GM21717 (cell line): ENCODE measurements at regions not wholly inside any gene's neighbourhood (a gene's known extent, or its start where the extent isn't known, plus 50 kb on each side); places are given as distances from the start of the nearest gene placed in this dataset.
"Not testable (repeated sequence)": the region's sequence is repeated elsewhere in the genome, so short reads cannot be mapped to it uniquely, and the experiment has no call there.

Experiments
- ATAC-seq: cut with Tn5 transposase; IDR thresholded peaks from one replicate; pipeline ENCODE4 v1.9.1; 2021; ENCODE audit warnings: mild to moderate bottlenecking, moderate library complexity; ENCODE audit not compliant: unreplicated experiment

DNA sequence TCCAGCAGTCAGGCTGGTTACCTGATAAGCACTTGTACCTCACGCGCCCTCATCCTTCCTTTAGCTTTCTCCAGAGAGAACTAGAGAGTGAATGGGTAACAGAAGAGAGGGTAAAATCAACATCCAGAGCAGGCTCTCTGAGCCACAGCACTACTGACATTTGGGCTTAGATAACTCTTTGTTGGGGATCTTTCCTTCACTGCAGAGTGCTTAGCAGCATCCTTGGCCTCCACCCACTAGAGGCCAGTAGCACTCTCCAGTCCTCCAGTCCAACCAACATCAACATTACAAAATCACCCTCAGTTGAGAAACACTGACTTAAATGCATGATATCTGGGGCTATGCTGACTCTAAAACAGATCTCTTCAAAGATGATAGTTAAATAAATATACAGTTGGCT, 220.7 kb downstream of the TACR3 start:
- ATAC-seq: no peak

GRCh38 chr4:103498161-103499070, 221.4 kb downstream of the TACR3 start:
- ATAC-seq: peak; percentile 92

DNA sequence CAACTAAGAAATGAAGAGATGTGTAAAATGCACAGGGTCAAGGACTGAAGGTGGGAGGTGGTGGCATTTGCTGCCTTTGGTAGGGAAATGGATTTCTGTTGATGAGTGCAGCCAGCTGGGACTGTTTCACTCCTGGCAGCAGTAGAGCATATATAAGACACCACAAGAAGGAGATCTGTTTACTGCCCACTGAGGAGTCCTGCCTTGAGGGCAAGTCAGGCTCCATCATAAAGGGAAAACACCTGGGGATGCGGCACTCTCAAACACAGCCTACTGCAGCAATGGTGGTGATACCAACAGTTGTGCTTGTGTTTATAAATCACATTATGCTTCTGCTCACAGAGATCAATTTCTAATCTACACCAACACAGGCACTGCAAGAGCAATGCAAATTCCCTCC, 222.1 kb downstream of the TACR3 start:
- ATAC-seq: peak; percentile 46

DNA sequence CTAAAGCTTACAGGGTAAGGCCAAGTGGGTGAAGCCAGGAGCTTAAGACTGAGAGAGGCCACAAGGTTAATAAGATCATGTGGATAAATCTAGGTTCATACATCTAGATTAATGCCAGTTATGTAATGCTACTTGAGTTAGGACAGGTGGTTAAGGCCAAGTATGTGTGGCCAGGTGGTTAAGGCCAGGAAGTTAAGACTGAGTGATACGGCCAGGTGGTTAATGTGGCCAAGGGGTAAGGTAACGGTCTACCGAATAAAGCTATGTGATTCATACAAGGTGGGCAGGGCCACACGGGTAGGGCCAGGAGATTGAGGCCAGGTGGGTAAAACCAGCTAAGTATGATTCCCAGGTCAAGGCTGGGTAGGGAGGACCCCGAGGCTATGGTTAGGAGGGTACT, 223.0 kb downstream of the TACR3 start:
- no peak for ATAC-seq

DNA sequence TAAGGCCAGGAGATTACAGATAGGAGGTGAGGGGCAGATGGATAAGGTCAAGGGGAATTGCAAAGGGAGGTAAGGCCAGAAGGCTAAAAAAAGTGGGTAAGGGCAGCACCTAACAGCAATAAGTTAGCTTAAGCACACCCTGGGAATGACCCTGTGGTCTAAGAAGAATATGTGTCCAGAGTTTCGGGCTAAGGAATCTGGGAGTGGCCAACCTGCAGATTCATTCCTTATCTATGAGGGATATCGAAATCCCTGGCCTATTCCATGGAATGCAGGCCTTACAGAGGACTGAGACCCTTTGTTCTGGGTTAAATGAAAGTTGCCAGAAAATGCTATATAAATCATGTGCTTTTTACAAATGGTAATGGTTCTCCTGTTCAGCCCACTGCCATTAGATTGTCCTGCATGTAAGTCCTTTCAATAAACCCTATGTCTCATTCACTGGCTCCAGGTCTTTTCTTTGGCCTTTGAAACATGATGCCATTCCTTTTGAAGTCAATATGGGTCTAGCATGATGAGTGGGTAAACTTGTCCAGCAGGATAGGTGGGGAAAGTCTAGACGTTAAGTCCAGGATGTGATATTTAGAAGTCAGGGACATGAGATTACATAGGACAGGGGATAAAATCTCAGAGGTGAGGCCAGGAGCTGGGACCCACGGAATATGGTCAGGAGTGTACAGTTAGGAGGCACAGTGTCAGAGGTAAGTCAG, 226.2 kb downstream of the TACR3 start:
- ATAC-seq: no peak

DNA sequence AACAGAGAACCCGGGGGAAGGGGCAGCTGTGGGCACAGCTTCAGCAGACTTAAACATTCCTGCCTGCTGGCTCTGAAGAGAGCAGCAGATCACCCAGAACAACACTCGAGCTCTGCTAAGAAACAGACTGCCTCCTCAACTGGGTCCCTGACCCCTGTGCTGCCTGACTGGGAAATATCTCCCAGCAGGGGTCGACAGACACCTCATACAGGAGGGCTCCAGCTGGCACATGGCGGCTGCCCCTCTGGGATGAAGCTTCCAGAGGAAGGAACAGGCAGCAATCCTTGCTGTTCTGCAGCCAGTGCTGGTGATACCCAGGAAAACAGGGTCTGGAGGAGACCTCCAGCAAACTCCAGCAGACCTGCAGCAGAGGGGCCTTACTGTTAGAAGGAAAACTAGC, 234.5 kb downstream of the TACR3 start:
- ATAC-seq: not testable (repeated sequence)

DNA sequence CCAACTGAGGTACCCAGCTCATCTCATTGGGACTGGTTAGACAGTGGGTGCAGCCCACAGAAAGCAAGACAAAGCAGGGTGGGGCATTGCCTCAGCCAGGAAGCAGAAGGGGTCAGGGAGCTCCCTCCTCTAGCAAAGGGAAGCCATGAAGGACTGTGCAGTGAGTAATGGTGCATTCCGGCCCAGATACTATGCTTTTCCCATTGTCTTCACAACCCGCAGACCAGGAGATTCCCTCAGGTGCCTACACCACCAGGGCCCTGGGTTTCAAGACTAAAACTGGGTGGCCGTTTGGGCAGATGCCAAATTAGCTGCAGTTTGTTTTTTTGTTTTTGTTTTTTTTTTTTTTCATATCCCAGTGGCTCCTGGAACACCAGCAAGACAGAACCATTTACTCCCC, 235.3 kb downstream of the TACR3 start:
- ATAC-seq: no peak

DNA sequence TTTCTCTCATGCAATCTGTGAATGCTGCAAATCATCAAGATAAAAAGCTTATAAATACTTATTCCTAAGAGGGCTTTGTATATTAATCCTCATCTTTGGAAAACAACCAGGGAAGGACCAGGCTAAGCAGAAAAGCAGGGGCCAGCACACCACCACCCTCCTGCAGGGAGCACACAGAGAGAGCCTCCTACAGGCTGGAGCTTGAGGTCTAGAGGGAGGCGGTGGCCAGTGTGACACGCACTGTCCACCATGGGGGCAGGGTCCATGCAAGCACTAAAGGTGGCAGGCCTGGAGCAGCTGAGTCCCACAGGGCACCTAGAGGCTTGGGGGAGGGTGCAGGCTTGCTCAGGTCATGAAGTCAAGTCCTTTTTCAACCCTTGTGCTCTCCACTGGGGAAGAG, 236.9 kb downstream of the TACR3 start:
- no peak for ATAC-seq

GRCh38 chr4:103482471-103482870, 237.3 kb downstream of the TACR3 start:
- no peak for ATAC-seq

DNA sequence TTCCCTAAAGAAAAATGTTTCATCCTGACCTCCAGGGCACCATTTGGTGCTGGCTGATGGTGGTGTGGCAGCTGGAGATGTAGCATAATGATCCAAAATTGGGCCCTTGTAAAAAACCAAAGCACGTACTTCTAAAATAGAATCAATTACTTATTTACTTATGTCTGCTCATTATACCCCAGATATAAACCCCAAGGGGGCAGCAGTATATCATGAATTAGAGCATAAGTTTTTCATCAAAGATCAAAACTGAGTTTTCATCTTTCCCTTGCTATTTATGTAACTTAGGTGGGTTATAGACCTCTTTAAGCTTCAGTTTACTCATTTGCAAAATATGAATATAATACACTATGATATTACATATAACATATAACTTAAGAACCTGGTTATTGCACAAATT, 241.1 kb downstream of the TACR3 start:
- ATAC-seq: no peak

GRCh38 chr4:103478210-103478609, 241.6 kb downstream of the TACR3 start:
- ATAC-seq: no peak

- ATAC-seq: no peak
Measured at GRCh38 chr4:103457566-103457965, 259.4 kb upstream of the CENPE start.

- no peak for ATAC-seq
Measured at GRCh38 chr4:103451341-103451740, 253.2 kb upstream of the CENPE start.

- ATAC-seq: no peak
Measured at GRCh38 chr4:103450693-103451092, 252.6 kb upstream of the CENPE start.

DNA sequence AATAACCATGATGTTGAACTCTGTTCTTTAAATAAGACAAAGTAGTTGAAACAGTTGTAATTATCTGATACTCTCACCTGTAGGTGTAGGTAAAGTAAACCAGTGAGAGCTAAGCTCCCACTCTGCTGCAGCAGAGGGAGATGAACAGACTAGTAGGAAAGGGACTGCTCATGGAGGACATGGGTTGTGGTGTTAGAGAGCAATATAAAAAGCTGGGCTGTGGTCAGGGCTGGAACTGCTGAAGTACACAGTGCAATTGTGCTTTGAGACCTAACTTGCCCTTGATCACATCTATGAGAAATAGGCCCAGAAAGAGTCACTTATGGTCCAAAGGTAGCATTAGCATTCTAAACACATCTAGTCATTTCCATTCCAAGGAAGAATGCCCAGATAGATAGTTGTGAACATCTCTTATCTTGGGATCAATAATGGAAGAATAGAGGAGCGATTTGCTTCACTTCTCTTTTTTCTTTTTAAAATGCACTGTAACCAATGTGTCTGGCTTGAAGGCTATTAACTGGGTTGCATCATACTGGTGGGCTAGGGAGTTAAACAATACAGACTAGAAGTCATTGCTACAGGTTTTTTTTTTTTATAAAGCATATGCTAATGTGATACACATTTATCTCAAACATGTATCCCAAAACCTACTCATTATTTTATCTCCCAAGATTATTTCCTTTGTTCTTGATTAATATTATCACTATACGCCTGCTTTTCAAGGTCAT, 251.3 kb upstream of the CENPE start:
- ATAC-seq: no peak

DNA sequence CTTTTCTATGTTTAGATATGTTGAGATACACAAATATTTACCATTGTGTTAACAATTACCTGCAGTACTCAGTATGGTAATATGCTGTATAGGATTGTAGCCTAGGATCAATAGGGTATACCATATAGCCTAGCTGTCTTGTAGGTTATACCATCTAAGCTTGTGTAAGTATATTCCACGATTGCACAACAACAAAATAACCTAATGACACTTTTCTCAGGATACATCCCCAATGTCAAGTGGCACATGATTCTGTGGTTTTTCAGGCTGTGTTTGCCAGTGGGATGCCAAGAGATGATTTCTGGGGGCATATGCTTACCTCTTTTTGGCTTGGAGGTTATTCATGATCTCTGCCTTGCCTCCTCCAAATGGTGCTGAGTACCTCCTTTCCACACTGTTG, 247.2 kb upstream of the CENPE start:
- no peak for ATAC-seq

DNA sequence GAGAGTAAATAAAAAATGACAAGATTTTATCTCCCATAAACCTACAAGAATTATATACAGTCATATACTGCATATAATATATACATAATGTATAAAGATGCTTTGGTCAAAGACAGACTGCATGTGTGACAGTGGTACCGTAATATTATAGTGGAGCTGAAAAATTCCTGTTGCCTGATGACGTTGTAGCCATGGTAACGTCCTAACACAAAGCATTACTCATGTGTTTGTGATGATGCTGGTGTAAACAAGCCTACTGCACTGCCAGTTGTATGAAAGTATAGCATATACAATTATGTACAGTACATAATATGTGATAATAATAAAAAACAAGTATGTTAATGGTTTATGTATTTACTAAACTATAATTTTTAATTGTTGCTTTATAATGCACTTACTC, 245.2 kb upstream of the CENPE start:
- no peak for ATAC-seq

GRCh38 chr4:103429283-103429682, 231.1 kb upstream of the CENPE start:
- ATAC-seq: peak; percentile 77

DNA sequence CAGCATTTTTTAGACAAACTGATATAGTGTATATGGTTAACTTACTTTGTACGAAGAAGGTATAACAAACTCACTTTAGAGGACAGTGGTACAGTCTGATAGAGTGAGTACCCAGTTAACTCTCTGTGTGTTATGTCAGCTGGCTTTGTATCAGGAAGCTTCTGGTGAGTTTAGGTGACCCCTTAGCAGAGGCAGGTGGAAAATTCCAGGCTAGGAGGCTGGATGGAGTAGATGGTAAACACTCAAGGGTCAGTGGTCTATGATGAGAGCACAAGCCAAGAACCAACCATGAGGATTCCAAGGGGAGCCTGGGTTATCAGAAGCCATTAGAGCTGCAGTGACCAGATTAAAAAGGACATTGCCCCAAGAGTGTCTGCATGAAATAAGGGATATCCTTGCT, 227.3 kb upstream of the CENPE start:
- ATAC-seq: no peak

DNA sequence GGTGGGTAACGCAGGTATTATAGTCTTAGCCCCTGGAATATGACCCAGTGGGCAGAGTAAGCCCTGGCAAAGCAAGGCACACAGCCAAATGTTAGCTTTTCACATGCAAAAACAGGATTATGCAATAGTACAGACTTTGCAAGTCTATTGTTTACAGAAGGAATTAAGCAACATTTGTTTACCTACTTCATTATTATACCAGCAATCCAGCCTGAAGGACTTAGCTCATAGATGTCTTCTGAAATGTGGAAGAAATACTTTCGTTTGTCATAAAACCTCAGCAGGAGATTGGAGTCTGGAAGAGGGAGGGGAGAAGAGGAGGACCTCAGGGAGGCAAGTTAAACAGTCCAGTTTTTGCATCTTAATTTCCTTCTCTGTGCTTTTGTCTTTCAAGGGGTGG, 226.7 kb upstream of the CENPE start:
- no peak for ATAC-seq

- no peak for ATAC-seq
Measured at GRCh38 chr4:103423261-103423660, 225.1 kb upstream of the CENPE start.
